HG02870 (cell line): ENCODE measurements at regions not wholly inside any gene's neighbourhood (a gene's known extent, or its start where the extent isn't known, plus 50 kb on each side); places are given as distances from the start of the nearest gene placed in this dataset.
"Not testable (repeated sequence)": the region's sequence is repeated elsewhere in the genome, so short reads cannot be mapped to it uniquely, and the experiment has no call there.

Experiments used
- ATAC-seq: cut with Tn5 transposase; IDR thresholded peaks from one replicate; pipeline ENCODE4 v1.9.1; 2021; ENCODE audit warnings: mild to moderate bottlenecking, moderate library complexity; ENCODE audit not compliant: unreplicated experiment

DNA sequence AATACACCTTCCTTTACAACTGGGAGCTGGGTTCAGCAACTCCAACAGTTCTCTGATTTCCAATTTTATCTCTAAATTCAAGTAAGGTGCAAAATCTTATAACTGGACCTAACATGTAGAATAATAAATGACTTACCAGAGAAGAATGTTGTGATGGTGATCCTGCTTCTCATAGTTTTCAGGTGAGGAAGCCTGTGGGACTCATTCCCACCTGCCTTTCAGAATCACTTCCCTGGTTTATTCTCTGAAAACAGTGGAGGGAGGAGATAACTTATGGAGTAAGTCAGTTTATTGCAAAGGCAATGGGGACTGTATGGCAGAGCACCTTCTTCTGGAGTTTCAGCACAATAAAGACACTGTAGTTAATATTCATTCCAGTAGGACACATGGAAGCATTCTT, 1188.2 kb upstream of the FAM98A start:
- ATAC-seq, result no peak

GRCh38 chr2:34785206-34785785, 1186.2 kb upstream of the FAM98A start:
- ATAC-seq, result no peak

- no peak for ATAC-seq
These were observed 1185.6 kb upstream of the FAM98A start for GRCh38 chr2:34784701-34785100.

DNA sequence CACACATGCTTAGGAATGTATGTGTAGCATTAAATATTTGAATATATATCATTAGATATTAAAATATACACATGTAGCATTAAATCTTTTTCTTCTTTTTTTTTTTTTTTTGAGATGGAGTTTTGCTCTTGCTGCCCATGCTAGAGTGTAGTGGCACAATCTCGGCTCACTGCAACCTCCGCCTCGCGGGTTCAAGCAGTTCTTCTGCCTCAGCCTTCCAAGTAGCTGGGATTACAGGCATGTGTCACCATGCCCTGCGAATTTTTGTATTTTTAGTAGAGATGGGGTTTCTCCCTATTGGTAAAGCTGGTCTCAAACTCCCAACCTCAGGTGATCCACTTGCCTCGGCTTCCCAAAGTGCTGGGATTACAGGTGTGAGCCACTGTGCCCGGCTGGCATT, 1151.6 kb upstream of the FAM98A start:
- ATAC-seq, result not testable (repeated sequence)

DNA sequence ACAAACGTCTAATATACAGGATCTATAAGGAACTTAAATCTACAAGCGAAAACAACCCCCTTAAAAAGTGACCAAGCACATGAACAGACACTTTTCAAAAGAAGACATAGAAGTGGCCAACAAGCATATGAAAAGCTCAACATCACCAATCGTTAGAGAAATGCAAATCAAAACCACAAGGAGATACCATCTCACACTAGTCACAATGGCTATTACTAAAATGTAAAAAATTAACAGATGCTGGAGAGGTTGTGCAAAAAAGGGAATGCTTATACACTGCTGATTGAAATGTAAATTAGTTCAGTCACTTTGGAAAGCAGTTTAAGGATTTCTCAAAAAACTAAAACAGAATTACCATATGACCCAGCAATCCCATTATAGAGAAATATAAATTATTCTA, 1148.5 kb upstream of the FAM98A start:
- no peak for ATAC-seq

DNA sequence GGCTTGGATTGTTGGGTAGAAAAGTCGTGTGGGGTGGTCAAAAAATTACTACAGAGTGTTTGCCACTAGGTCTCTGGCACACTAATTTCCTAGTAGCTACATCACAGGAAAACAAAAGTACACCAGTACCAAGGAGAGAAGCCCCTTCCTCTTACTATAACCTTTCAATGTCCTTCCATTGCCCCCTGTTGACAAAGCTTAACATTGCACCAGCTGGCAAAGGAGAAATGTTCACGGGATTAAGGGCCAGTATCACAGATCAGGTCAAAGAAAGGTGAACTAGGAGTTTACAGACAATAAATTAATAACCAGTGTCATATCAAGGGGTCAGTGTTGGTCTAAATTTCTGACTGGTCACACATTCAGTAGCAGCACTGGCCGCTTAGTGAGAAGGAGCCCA, 1139.6 kb upstream of the FAM98A start:
- no peak for ATAC-seq

- ATAC-seq, result no peak
These were observed 1138.0 kb upstream of the FAM98A start for GRCh38 chr2:34737146-34737545.

GRCh38 chr2:34736482-34736881, 1137.4 kb upstream of the FAM98A start:
- ATAC-seq, result no peak

DNA sequence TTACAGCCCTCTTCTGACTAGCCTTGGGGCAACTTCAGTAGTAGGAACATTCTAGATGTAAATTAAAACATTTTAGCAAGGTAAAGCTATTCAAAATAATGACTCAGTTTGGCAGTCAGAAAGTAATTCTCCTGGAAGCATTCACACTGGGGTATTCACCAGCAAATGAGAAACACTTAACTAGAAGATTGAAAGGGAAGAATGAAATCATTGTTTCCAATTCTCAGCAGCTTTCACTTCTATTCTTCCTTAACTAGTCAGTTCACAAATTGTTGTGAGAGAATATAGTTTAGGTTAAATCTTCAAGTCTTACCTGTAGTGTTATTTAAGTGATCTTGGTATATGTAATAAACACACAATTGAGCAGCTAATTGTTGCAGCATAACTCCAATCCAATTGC, 1135.6 kb upstream of the FAM98A start:
- ATAC-seq, result no peak

- ATAC-seq, result no peak
These were observed 1134.9 kb upstream of the FAM98A start for GRCh38 chr2:34734042-34734441.

- ATAC-seq, result no peak
These were observed 1132.2 kb upstream of the FAM98A start for GRCh38 chr2:34731292-34731691.

DNA sequence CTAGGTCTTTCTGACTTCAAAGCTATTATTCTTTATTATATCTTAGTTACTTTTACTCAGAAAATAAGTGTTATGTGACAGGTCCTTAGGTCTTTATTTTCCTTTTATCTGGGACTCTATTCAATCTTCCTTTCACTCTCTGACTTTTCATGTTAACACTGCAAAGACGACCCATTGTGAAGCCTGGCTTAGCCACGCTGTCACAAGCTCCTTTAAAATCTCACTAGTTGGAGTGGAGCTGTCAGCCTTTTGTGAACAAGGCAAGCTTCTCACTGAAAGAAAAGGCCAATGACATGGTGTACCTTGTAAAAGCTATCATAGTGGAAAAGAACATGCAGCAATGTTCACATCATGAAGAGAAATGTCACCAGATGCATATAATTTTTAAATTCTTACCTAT, 1130.7 kb upstream of the FAM98A start:
- ATAC-seq, result no peak

DNA sequence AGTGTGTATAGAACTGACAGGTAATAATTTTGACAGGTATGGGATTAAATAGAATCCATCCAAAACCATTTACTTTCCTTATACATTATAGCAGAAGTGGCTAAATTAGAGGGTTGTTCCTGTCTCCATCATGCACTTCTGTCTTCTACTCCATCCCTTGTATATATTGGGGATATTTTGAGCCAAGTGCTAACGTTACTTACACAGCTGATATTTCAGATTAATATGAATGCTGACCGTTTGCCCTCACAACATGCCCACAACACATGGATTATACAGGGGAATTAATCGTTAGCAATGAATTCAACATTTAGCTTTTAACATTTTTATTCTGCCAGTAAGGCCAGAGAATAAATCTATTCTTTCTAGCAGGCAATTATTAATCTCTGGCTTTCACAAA, 1125.0 kb upstream of the FAM98A start:
- ATAC-seq, result no peak

DNA sequence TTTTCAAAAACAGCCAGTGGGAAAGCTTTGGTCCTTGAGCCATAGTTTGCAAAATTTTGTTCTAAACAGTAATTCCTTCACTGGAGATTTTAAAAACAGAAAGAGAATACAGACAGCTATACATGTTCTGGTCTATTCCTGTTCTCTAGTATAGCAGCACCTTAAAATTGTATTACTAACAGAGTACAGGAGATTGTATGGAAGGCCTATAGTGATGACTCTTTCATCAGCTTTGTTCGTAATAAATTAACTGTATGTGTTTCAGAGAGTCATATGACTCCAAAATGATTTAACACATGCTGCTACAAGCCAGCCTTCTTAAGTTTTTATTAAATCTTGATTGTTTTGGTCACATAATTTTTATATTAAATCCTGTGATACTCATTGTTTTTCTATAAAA, 1124.6 kb upstream of the FAM98A start:
- ATAC-seq, result no peak

DNA sequence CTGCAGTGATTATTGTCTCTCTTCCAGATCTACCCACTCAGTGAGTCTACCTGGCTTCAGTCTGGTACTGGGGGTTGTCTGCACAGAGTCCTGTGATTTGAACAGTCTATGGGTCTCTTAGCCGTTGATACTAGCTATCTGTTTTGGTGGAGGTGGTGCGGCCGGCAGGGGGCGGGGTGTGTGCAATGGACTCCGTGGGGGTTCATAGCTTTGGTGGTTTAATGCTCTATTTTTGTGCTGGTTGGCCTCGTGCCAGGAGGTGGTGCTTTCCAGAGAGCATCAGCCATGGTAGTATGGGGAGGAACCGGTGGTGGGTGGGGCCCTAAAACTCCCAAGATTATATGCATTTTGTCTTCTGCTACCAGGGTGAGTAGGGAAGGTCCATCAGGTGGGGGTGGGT, 1120.1 kb upstream of the FAM98A start:
- no peak for ATAC-seq

GRCh38 chr2:34705551-34706247, 1106.6 kb upstream of the FAM98A start:
- ATAC-seq, result no peak

DNA sequence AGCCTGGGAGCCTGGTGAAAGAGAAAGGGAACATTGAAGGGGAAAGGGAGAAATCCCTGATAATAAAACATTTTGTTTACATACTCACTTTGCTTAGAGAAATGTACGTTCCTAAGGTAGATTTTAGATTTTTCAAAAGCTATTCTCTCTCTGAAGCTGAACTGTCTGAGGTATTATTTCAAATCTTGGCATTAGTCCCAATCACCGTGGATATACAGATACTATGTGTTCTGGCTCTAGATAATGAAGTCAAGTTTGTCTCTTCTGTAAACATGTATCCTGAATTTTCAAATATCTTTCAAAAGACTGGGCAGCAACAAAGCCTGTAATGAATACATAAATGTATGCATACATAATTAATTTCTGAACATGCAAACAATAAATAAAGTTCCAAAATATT, 1104.2 kb upstream of the FAM98A start:
- no peak for ATAC-seq

- not testable (repeated sequence) for ATAC-seq
These were observed 1103.3 kb upstream of the FAM98A start for GRCh38 chr2:34702391-34702790.

GRCh38 chr2:34677591-34677990, 1078.5 kb upstream of the FAM98A start:
- not testable (repeated sequence) for ATAC-seq

DNA sequence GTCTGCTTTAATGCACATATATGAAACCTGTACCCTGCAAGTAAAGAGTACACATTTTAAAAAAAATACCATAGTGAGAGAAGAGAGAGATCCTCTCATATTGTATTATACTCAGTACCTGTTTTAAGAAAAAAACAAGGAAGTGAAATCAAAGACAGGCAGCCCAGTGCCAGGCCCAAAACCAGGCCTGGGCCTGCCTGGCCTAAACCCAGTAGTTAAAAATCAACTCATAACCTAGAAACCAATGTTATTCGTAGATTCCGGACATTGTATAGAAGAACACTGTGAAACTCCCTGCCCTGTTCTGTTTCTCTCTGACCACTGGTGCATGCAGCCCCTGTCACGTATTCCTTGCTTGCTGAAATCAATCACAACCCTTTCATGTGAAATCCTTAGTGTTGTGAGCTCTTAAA, 1078.0 kb upstream of the FAM98A start:
- not testable (repeated sequence) for ATAC-seq

- ATAC-seq, result no peak
These were observed 1071.4 kb upstream of the FAM98A start for GRCh38 chr2:34670482-34670881.

DNA sequence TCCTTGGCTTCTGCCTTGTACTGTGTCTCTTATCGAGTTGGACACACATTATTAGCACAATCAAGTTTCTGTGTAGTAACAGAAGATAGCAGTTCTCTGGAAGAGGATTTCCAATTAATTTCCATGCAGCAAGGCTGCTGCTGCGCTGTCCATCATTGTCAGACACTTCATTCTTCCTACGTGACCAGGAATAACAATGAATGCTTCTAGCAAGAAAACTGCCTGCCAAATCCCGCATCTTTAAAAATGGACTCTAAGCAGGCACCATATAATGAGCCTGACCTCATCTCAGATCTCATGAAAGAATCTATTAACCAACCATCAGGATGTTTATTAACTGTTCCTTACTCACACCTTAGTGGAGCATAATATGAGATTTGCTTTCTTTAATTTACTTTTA, 1067.7 kb upstream of the FAM98A start:
- no peak for ATAC-seq

GRCh38 chr2:34664266-34664665, 1065.2 kb upstream of the FAM98A start:
- ATAC-seq, result no peak
